ENCODE measurements at regions not wholly inside any gene's neighbourhood (a gene's known extent, or its start where the extent isn't known, plus 50 kb on each side); places are given as distances from the start of the nearest gene placed in this dataset.
"Not testable (repeated sequence)": the region's sequence is repeated elsewhere in the genome, so short reads cannot be mapped to it uniquely, and the experiment has no call there.

- not testable (repeated sequence) for TF ChIP-seq EZH2 (conservative IDR thresholded peaks at IDR 0.05; ENCODE audit: low read depth, low read length); THYN1 (CRISPR knock-in tag; IDR thresholded peaks at IDR 0.05; ENCODE audit: borderline replicate concordance, low read depth); FOXM1 (CRISPR knock-in tag; IDR thresholded peaks at IDR 0.05); RAD21 (CRISPR knock-in tag; IDR thresholded peaks at IDR 0.05); KDM1A (CRISPR knock-in tag; IDR thresholded peaks at IDR 0.05); ZNF138 (CRISPR knock-in tag; IDR thresholded peaks at IDR 0.05; ENCODE audit: low read depth); ZNF777 (CRISPR knock-in tag; IDR thresholded peaks at IDR 0.05); ZNF792 (CRISPR knock-in tag; IDR thresholded peaks at IDR 0.05); FOXA3 (CRISPR knock-in tag; IDR thresholded peaks at IDR 0.05)
- TF ChIP-seq, protein P1, sequence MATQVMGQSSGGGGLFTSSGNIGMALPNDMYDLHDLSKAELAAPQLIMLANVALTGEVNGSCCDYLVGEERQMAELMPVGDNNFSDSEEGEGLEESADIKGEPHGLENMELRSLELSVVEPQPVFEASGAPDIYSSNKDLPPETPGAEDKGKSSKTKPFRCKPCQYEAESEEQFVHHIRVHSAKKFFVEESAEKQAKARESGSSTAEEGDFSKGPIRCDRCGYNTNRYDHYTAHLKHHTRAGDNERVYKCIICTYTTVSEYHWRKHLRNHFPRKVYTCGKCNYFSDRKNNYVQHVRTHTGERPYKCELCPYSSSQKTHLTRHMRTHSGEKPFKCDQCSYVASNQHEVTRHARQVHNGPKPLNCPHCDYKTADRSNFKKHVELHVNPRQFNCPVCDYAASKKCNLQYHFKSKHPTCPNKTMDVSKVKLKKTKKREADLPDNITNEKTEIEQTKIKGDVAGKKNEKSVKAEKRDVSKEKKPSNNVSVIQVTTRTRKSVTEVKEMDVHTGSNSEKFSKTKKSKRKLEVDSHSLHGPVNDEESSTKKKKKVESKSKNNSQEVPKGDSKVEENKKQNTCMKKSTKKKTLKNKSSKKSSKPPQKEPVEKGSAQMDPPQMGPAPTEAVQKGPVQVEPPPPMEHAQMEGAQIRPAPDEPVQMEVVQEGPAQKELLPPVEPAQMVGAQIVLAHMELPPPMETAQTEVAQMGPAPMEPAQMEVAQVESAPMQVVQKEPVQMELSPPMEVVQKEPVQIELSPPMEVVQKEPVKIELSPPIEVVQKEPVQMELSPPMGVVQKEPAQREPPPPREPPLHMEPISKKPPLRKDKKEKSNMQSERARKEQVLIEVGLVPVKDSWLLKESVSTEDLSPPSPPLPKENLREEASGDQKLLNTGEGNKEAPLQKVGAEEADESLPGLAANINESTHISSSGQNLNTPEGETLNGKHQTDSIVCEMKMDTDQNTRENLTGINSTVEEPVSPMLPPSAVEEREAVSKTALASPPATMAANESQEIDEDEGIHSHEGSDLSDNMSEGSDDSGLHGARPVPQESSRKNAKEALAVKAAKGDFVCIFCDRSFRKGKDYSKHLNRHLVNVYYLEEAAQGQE (IDR thresholded peaks at IDR 0.05; ENCODE audit: borderline replicate concordance in 1 of 2, low read depth in 1 of 2, low read length in 2 of 2): not testable (repeated sequence)
Measured at GRCh38 chr15:22684786-22685185, 101.7 kb upstream of the NIPA1 start.
